Muscle layer of colon (tissue), 2 donors: ENCODE measurements at regions not wholly inside any gene's neighbourhood (a gene's known extent, or its start where the extent isn't known, plus 50 kb on each side); places are given as distances from the start of the nearest gene placed in this dataset.

Source experiments
- H3K27ac ChIP-seq: one replicate; pipeline ENCODE4 v1.7.0; 2013; ENCODE audit warnings: low read depth, mild to moderate bottlenecking, low read length, moderate library complexity
- H3K27me3 ChIP-seq, 2 donors: one replicate each; pipeline ENCODE4 v1.7.0; 2013; ENCODE audit warnings: low read length in 2 of 2, mild to moderate bottlenecking in 2 of 2; ENCODE audit not compliant: insufficient read depth in 2 of 2, control insufficient read depth in 1 of 2
- H3K36me3 ChIP-seq: one replicate; pipeline ENCODE4 v1.7.0; 2013; ENCODE audit warnings: mild to moderate bottlenecking, low read length; ENCODE audit not compliant: insufficient read depth
- H3K4me1 ChIP-seq: one replicate; pipeline ENCODE4 v1.7.0; 2013; ENCODE audit warnings: mild to moderate bottlenecking, low read length; ENCODE audit not compliant: insufficient read depth
- H3K4me3 ChIP-seq, 2 donors: one replicate each; pipeline ENCODE4 v1.7.0; 2013; ENCODE audit warnings: low read length in 2 of 2, low read depth in 1 of 2, mild to moderate bottlenecking in 1 of 2, moderate library complexity in 1 of 2
- H3K9ac ChIP-seq: one replicate; pipeline ENCODE4 v1.7.0; 2013; ENCODE audit warnings: low read length
- H3K9me3 ChIP-seq: one replicate; pipeline ENCODE4 v1.7.0; 2013; ENCODE audit warnings: mild to moderate bottlenecking, low read length
- donor health status: abdominal sarcoma.
- donor health status: Adenocarcinoma of cecum.

DNA sequence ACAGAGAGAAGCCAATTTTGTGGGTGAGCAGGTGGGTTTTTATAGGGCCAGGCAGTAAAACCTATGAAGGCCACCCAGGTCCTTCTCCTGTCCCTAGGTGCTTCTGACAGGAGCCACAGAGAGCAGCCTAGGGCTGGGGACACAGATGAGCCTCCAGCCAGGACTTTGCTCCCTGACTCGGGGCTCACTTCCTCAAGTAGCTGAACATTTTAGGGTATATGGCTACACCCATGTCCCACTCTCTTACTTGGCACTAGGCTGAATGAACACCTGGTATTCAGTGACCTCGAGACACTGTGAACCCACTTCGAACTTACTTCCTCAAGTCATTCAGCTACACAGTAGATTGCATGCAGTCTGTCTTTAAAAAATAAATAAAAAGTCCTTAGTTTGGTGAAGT is 217.3 kb downstream of the MID1IP1 start:
- Histone ChIP-seq H3K4me1 (no peaks in the 10 kb centered on the region), H3K4me3 (no peak overlapping the region), H3K9me3 (no peaks in the 10 kb centered on the region), H3K9ac (no peak overlapping the region), H3K27ac (no peak overlapping the region), H3K36me3 (no peaks in the 10 kb centered on the region), H3K27me3 (no peaks in the 10 kb centered on the region)

DNA sequence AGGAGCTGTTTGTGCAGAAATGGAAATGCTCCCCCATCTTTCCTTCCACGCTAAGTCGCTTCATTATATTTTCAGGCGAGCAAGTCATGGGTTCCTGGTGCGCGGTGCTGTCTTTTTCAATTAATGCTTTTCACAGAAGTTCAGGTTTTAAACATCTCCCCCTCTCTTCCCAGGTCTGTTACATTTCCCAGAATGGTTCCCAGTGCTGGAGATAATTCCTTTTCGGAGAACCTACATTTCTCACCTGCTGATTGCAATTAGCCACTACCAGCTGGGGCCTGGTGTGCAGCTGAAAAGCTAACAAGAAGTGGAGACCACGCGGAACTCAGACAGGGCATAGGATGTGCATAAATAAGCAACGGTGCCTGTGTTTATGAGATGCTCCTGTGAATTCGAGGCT is 217.8 kb downstream of the MID1IP1 start:
- H3K27ac ChIP-seq = no peak overlapping the region
- H3K36me3 ChIP-seq = no peaks in the 10 kb centered on the region
- no peaks in the 10 kb centered on the region for H3K27me3 ChIP-seq
- no peak overlapping the region for H3K4me3 ChIP-seq
- H3K9me3 ChIP-seq = no peaks in the 10 kb centered on the region
- no peaks in the 10 kb centered on the region for H3K4me1 ChIP-seq
- no peak overlapping the region for H3K9ac ChIP-seq

DNA sequence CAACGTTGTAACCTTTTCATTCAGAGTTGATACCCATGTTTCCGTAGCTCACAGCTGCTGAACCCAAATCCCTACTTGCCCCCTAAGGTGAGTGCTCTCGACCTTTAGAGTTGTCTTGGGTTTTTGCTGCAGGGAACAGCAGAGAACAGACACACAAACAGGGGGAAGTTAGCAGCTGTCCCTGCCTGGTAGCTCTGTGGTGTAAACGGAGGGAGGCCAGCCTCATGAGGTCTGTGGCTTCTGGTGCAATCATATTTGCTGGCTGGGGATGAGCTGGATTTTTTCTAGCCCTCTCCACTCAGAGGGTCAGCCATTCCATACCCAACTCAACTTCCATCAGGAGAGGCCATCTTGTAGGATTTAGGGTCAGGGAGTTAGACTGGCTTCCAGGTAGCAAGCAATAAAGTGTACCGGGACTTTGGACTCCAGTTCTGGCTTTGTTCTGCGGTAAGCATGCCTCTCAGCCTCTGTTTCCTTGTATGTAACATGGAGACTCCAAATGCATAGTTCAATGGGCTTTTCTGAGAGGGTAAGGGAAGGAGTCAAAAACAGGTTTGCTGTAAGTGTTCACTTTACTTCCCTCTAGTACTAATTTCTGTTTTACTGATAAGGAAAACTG is 218.9 kb downstream of the MID1IP1 start:
- H3K9me3 ChIP-seq = no peaks in the 10 kb centered on the region
- H3K4me3 ChIP-seq = no peak overlapping the region
- H3K4me1 ChIP-seq = no peaks in the 10 kb centered on the region
- no peaks in the 10 kb centered on the region for H3K27me3 ChIP-seq
- H3K27ac ChIP-seq = no peak overlapping the region
- no peak overlapping the region for H3K9ac ChIP-seq
- H3K36me3 ChIP-seq = no peaks in the 10 kb centered on the region

DNA sequence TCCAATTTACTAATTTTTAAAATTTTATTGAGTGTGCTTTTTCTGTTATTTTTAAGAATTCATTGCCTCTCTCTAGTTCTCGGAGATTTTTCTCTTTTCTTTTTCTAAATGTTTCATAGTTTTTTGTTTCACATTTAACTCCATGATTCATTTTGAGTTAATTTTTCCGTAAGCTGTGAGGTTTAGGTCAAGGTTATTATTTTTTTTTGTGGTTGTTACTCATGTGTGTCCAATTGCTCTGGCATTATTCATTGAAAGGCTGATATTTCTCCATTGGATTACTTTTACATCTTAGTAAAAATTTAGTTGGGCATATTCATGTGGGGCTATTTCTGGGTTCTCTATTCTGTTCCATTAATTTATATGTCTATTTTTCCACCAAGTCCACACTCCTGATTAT is 220.8 kb downstream of the MID1IP1 start:
- Histone ChIP-seq H3K4me3 (no peak overlapping the region), H3K4me1 (no peaks in the 10 kb centered on the region), H3K9me3 (no peaks in the 10 kb centered on the region), H3K27me3 (no peaks in the 10 kb centered on the region), H3K9ac (no peak overlapping the region), H3K27ac (no peak overlapping the region), H3K36me3 (no peaks in the 10 kb centered on the region)

DNA sequence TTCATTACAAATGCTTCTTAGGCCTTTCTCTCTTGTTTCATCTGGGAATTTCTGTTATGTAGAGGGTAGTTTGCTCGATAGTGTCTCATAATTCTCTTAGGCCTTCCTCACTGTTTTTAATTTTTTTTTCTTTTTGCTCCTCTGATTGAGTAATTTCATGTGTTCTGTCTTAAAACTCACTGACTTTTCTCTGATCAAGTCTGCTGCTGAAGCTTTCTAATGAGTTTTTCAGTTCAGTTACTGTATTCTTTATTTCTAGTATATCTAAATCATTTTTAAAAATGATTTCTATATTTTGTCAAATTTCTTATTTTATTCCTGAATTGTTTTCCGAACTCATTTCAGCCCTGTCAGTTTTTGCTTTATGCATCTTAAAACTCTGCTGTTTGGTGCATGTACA is 228.0 kb downstream of the MID1IP1 start:
- Histone ChIP-seq H3K27ac (no peak overlapping the region), H3K4me3 (no peak overlapping the region), H3K4me1 (no peaks in the 10 kb centered on the region), H3K36me3 (no peaks in the 10 kb centered on the region), H3K9me3 (peaks cover 25% of the 10 kb centered on the region), H3K9ac (no peak overlapping the region), H3K27me3 (no peaks in the 10 kb centered on the region)

DNA sequence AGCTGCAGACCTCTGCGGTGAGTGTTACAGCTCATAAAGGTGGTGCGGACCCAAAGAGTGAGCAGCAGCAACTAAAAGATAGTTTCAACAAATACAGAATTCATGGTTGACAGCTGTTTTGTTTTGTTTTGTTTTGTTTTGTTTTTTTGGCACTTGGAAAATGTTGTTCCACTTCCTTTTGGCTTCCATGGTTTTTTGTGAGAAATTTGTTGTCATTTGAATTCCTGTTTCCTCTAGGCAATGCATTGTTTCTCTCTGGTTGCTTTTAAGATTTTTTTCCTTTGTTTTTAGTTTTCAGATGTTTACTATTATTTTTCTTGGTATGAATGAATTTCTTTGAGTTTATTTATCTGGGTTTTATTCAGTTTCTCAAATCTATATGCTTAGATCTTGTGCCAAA is 229.4 kb downstream of the MID1IP1 start:
- Histone ChIP-seq H3K9me3 (peaks cover 25% of the 10 kb centered on the region), H3K36me3 (no peaks in the 10 kb centered on the region), H3K9ac (no peak overlapping the region), H3K4me3 (no peak overlapping the region), H3K4me1 (no peaks in the 10 kb centered on the region), H3K27me3 (no peaks in the 10 kb centered on the region), H3K27ac (no peak overlapping the region)

DNA sequence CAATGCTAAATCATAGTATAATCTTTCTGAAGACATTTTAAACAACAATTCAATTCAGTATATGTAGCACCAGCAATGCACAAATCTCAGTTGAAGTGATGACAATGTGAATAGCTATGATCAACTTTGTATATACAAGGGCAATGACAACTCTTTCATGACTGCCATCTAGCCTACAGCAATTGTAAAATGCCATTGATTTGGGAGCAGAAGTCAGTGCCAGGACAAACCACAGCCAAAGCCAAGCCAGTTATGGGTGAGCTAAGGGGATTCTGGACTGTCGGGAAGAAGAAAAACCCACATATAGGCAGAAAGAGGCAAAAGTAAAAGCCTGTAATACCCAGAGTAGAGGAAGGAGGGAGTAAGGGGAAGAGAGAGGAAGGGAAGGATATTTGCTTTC is 238.6 kb downstream of the MID1IP1 start:
- H3K36me3 ChIP-seq = no peaks in the 10 kb centered on the region
- no peaks in the 10 kb centered on the region for H3K9me3 ChIP-seq
- no peak overlapping the region for H3K27ac ChIP-seq
- no peak overlapping the region for H3K4me3 ChIP-seq
- no peak overlapping the region for H3K9ac ChIP-seq
- no peaks in the 10 kb centered on the region for H3K4me1 ChIP-seq
- H3K27me3 ChIP-seq = peaks cover 0 to 7% of the 10 kb centered on the region in 2 donors

DNA sequence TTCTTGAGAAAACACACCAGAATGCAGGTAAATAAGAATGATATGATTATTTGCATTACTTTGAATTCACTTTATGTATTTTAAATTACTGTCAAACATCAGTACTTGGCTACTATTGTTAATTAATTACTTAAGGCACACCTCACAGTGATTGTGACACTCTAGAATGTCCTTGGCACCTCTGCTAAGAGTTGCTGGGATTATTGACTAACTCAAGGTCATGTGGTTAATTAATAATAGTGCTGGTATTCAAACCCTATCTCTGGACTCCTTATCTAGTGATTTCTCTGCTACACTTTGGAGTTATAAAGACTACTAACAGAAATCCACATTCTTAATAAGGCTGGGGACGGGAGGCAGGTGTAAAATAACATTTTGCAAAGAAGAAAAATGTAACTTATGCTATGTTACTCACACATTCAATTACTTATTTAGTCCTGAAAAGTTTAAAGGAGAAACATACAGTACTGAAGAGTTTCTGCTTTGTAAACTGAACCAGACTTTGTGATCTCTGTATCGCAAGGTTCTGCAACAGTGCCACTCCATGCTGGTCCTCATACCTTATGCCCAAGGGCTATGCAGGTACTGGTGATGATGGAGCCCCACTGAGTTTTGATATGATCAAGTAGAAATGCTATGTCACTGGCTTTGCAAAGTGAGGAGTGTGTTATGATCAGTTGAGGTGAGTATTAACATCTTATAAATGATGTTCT is 242.7 kb downstream of the MID1IP1 start:
- Histone ChIP-seq H3K36me3 (no peaks in the 10 kb centered on the region), H3K9me3 (no peaks in the 10 kb centered on the region), H3K27me3 (no peaks in the 10 kb centered on the region), H3K9ac (no peak overlapping the region), H3K27ac (no peak overlapping the region), H3K4me3 (no peak overlapping the region), H3K4me1 (no peaks in the 10 kb centered on the region)

DNA sequence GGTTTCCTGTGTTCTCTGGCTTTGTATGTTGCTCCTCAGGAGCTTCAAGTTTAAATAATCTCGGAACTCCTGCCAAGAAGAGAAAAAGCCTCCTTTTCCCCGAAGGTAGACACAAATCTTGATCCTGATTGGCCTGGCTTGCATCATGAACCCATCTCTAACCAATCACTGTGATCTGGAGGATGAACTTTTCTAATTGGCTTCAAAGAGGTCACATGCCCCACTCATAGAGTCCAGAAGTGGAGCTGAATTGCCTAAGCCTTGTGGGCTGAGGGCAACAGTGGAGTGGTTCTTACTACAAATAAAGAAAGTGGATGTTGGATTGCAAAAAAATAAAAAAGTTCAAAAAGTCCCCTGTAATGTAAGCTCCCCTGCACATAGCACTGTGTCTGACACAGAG is 245.9 kb downstream of the MID1IP1 start:
- H3K27me3 ChIP-seq = no peaks in the 10 kb centered on the region
- no peak overlapping the region for H3K4me3 ChIP-seq
- no peaks in the 10 kb centered on the region for H3K4me1 ChIP-seq
- no peaks in the 10 kb centered on the region for H3K36me3 ChIP-seq
- H3K9me3 ChIP-seq = no peaks in the 10 kb centered on the region
- H3K27ac ChIP-seq = no peak overlapping the region
- no peak overlapping the region for H3K9ac ChIP-seq

DNA sequence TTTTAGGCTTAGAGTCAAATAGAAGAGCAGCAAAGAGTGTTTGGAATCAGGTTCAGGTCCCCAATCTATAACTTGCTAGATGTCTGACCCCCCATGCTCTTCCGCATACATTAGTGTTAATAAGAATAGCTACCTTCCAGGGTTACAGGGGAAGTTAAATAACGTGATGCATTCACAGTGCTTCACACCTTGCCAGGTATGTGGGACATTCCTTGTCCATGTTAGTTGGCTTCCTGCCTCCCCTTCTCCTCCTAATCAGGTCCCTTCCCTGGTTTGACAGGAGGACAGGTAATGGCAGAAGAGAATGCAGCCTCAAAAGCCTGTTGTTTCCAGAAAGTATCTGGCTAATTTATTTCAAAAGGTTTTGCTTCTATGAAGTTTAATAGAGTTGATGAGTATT is 248.7 kb downstream of the MID1IP1 start:
- no peak overlapping the region for H3K27ac ChIP-seq
- H3K27me3 ChIP-seq = no peaks in the 10 kb centered on the region
- no peaks in the 10 kb centered on the region for H3K9me3 ChIP-seq
- no peak overlapping the region for H3K4me3 ChIP-seq
- H3K36me3 ChIP-seq = no peaks in the 10 kb centered on the region
- H3K4me1 ChIP-seq = no peaks in the 10 kb centered on the region
- H3K9ac ChIP-seq = no peak overlapping the region

DNA sequence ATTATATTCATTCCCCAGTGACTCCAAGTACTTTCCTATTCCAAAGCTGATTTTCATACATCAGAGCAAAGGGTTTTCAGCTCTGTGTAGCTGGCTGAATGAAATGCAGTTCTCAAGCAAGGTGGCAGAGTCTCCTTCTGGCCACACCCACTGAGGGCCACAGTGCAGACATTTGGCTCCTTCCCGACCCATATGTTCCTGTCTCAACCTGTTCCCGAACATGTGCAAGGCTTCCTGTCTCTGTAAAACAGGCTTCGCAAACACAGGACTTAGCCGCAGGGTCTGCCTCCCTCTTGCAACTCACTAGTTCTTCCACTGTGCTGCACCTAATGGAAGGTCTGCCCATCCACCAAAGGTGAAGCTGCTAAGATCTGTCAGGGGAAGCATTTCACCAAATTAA is 249.2 kb downstream of the MID1IP1 start:
- Histone ChIP-seq H3K27me3 (no peaks in the 10 kb centered on the region), H3K27ac (no peak overlapping the region), H3K9ac (no peak overlapping the region), H3K4me3 (no peak overlapping the region), H3K36me3 (no peaks in the 10 kb centered on the region), H3K4me1 (no peaks in the 10 kb centered on the region), H3K9me3 (no peaks in the 10 kb centered on the region)

DNA sequence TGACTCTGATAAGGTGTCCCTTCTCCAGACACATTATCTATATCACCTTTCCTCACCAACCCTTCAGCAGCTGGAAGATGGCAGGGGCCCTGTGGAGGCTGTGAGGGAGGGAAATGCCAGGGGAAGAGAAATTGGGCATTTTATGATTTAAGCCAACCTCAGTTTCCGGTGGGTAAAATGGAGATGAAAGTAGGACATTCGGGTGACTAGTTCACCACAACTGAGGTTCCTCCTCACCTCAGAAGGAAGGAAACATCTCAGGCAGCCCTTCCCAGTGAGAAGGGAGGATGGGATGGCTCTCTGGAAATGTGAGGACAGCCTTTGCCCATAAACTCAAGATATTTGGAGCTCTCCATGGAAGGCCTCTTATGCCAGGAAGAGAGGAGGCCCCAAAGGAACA is 251.5 kb downstream of the MID1IP1 start:
- no peaks in the 10 kb centered on the region for H3K9me3 ChIP-seq
- no peaks in the 10 kb centered on the region for H3K4me1 ChIP-seq
- H3K27me3 ChIP-seq = no peaks in the 10 kb centered on the region
- no peak overlapping the region for H3K9ac ChIP-seq
- H3K27ac ChIP-seq = no peak overlapping the region
- no peaks in the 10 kb centered on the region for H3K36me3 ChIP-seq
- no peak overlapping the region for H3K4me3 ChIP-seq
